K562 (cell line): ENCODE measurements at regions not wholly inside any gene's neighbourhood (a gene's known extent, or its start where the extent isn't known, plus 50 kb on each side); places are given as distances from the start of the nearest gene placed in this dataset.

Experiments
- ATAC-seq: fragments of 200-7000 bp; cut with Tn5 transposase; 3 replicates; pipeline ENCODE4 v1.9.1; 2020; ENCODE audit warnings: moderate library complexity
- BruUV-seq: library from RNA; stranded (reverse); fragments of 400-500 nt; replicated peaks from 2 replicates; lab custom pipeline; 2021; lab: Mats Ljungman, UMichigan
- CTCF ChIA-PET: fragments of 300-600 bp; formaldehyde crosslinking; extraction: SDS; loops from one replicate; lab custom pipeline; 2021; ENCODE audit warnings: low intra/inter-chr PET ratio; lab: Yijun Ruan, JAX
- POLR2A ChIA-PET: fragments of 300-600, 350-650 bp; sonication (Branson Sonifier 250); formaldehyde crosslinking; extraction: SDS; loops from one replicate; lab custom pipeline; 2021; ENCODE audit warnings: antibody characterized with exemption, inconsistent platforms; lab: Yijun Ruan, JAX
- DNase-seq, 4 experiments: peaks; one replicate each; pipeline versions ENCODE4 v3.0.0 to v3.0.0-alpha.2; 2011 to 2018; ENCODE audit warnings: low spot score in 3 of 4, mixed read lengths in 3 of 4; ENCODE audit errors: extremely low read depth in 1 of 4
- FAIRE-seq: peaks from 2 replicates; lab custom pipeline; 2011; peaks lifted over from hg19 to GRCh38; lab: Jason Lieb, UNC
- H2AFZ ChIP-seq: 2 replicates; pipeline ENCODE4 v1.6.0; 2011; ENCODE audit warnings: low read depth, low read length, control low read depth, inconsistent platforms
- H3K27ac ChIP-seq: fragments of 200-600 bp; 3 replicates; pipeline ENCODE4 v1.8.0; 2011; ENCODE audit warnings: low read depth, mild to moderate bottlenecking, control low read depth, inconsistent platforms, low read length, moderate library complexity, mixed read lengths; ENCODE audit errors: extremely low read depth
- H3K27me3 ChIP-seq, 2 experiments: fragments of 300-600 bp in 1 of 2; 2 replicates in 1 of 2; 3 replicates in 1 of 2; pipeline versions ENCODE4 v1.6.0 to v1.8.0; 2011; ENCODE audit warnings: inconsistent platforms in 2 of 2, low read length in 2 of 2, mild to moderate bottlenecking in 1 of 2, mixed read lengths in 1 of 2, moderate library complexity in 1 of 2; ENCODE audit not compliant: control insufficient read depth in 2 of 2, insufficient read depth in 2 of 2
- H3K36me3 ChIP-seq: fragments of 300-600 bp; 3 replicates; pipeline ENCODE4 v1.8.0; 2011; ENCODE audit warnings: mild to moderate bottlenecking, low read length, inconsistent platforms; ENCODE audit not compliant: control insufficient read depth, insufficient read depth
- H3K4me1 ChIP-seq, 2 experiments: fragments of 200-600 bp in 1 of 2; replicated peaks in 1 of 2; 2 replicates in 1 of 2; 3 replicates in 1 of 2; pipeline versions ENCODE4 v1.5.1 to v1.8.0; 2011; ENCODE audit warnings: inconsistent platforms in 2 of 2, low read length in 2 of 2, mild to moderate bottlenecking in 1 of 2, mixed read lengths in 1 of 2, moderate library complexity in 1 of 2; ENCODE audit not compliant: control insufficient read depth in 2 of 2, insufficient read depth in 2 of 2
- H3K4me2 ChIP-seq: 2 replicates; pipeline ENCODE4 v1.6.1; 2011; ENCODE audit warnings: low read length, control low read depth, inconsistent platforms, mixed read lengths; ENCODE audit not compliant: insufficient read depth
- H3K4me3 ChIP-seq: fragments of 200-600 bp; sonication (generic), shearing (Covaris generic); 2 replicates; pipeline ENCODE4 v1.5.1; 2016; ENCODE audit warnings: control low read depth, inconsistent platforms
- H3K79me2 ChIP-seq: fragments of 200-600 bp; 3 replicates; pipeline ENCODE4 v1.8.0; 2011; ENCODE audit warnings: low read length, inconsistent platforms; ENCODE audit not compliant: control insufficient read depth, insufficient read depth
- H3K9ac ChIP-seq, 2 experiments: 2 replicates each; pipeline versions ENCODE4 v1.6.0 to v1.6.1; 2011; ENCODE audit warnings: low read depth in 2 of 2, low read length in 2 of 2, control low read depth in 1 of 2, inconsistent platforms in 1 of 2, mild to moderate bottlenecking in 1 of 2, mixed read lengths in 1 of 2; ENCODE audit not compliant: insufficient read depth in 1 of 2
- H3K9me1 ChIP-seq: one replicate; pipeline ENCODE4 v1.6.0; 2011; ENCODE audit warnings: inconsistent platforms, mild to moderate bottlenecking, low read length, moderate library complexity; ENCODE audit not compliant: control insufficient read depth, insufficient read depth
- H3K9me3 ChIP-seq: replicated peaks from 2 replicates; pipeline ENCODE4 v1.5.1; 2011; ENCODE audit warnings: low read depth, low read length, inconsistent platforms; ENCODE audit not compliant: control insufficient read depth, insufficient read depth
- H4K20me1 ChIP-seq: replicated peaks from 2 replicates; pipeline ENCODE4 v1.6.1; 2011; ENCODE audit warnings: low read length, inconsistent platforms, mixed read lengths; ENCODE audit not compliant: control insufficient read depth, insufficient read depth
- ATF1 ChIP-seq, 2 experiments: fragments of 450-650 bp in 1 of 2; IDR thresholded peaks; 2 replicates each; pipeline ENCODE4 v1.6.1; 2016; ENCODE audit warnings: missing compliant biosample characterization in 1 of 2, missing genetic modification characterization in 1 of 2
- BDP1 ChIP-seq: IDR thresholded peaks from 3 replicates; pipeline ENCODE4 v1.6.1; 2011; ENCODE audit not compliant: insufficient read length, insufficient read depth
- CXXC5 ChIP-seq: fragments of 250-450 bp; sonication (Bioruptor Pico); IDR thresholded peaks from 2 replicates; pipeline ENCODE4 v1.8.0; 2022; ENCODE audit warnings: inconsistent platforms, mild to moderate bottlenecking, moderate library complexity
- L3MBTL2 ChIP-seq: fragments of 450-650 bp; IDR thresholded peaks from 2 replicates; pipeline ENCODE4 v1.6.1; 2016; ENCODE audit warnings: mild to moderate bottlenecking, moderate library complexity
- MYC ChIP-seq, 2 experiments: fragments of 250-450 bp in 1 of 2; sonication (Bioruptor Pico) in 1 of 2; IDR thresholded peaks; 2 replicates each; pipeline versions ENCODE4 v1.5.1 to v1.6.1; 2012 to 2021; ENCODE audit warnings: low read depth in 2 of 2, borderline replicate concordance in 1 of 2, improper control_type of control experiment in 1 of 2, low read length in 1 of 2, mild to moderate bottlenecking in 1 of 2, moderate library complexity in 1 of 2
- NELFE ChIP-seq: IDR thresholded peaks from 2 replicates; pipeline ENCODE4 v1.6.1; 2011; ENCODE audit warnings: mild to moderate bottlenecking; ENCODE audit not compliant: insufficient read depth, insufficient read length
- NFXL1 ChIP-seq: fragments of 450-650 bp; formaldehyde crosslinking; IDR thresholded peaks from 2 replicates; pipeline ENCODE4 v1.4.0; 2021; ENCODE audit warnings: mild to moderate bottlenecking
- PML ChIP-seq: IDR thresholded peaks from 2 replicates; pipeline ENCODE4 v1.6.1; 2012; ENCODE audit warnings: low read length, inconsistent platforms
- ZNF124 ChIP-seq: sonication (generic); formaldehyde crosslinking; IDR thresholded peaks from 2 replicates; pipeline ENCODE4 v1.8.1; 2022; ENCODE audit warnings: missing genetic modification reagents
- ZNF239 ChIP-seq: fragments of 250-450 bp; sonication (Bioruptor Pico); IDR thresholded peaks from 2 replicates; pipeline ENCODE4 v1.4.0; 2020; ENCODE audit warnings: mild to moderate bottlenecking
- ZNF695 ChIP-seq: fragments of 450-650 bp; formaldehyde crosslinking; IDR thresholded peaks from 2 replicates; pipeline ENCODE4 v1.4.0; 2020; ENCODE audit warnings: mild to moderate bottlenecking, moderate library complexity
- ZNF778 ChIP-seq: fragments of 450-650 bp; formaldehyde crosslinking; IDR thresholded peaks from 2 replicates; pipeline ENCODE4 v1.4.0; 2020; ENCODE audit warnings: mild to moderate bottlenecking, moderate library complexity
- WGBS: fragments of 100-300 bp; shearing (Covaris generic); methylation state at CpG from one replicate; pipeline ENCODE4 v1.1.6; 2016; ENCODE audit warnings: low coverage, mixed read lengths; ENCODE audit not compliant: insufficient coverage; ENCODE audit errors: missing lambda C conversion rate; 5-methylcytosine and 5-hydroxymethylcytosine counted together
- in situ Hi-C: fragments of 300-500 bp; cut with MboI; formaldehyde crosslinking; loops from 4 replicates; pipeline ENCODE4 v1.15.0; 2018; ENCODE audit warnings: inconsistent platforms, mixed read lengths
- intact Hi-C: fragments of 100-400 bp; cut with micrococcal nuclease; formaldehyde crosslinking; loops from 2 replicates; pipeline ENCODE4 v1.14.2; 2022
- TF ChIP-seq, protein P1 (sequence below): sonication (generic); formaldehyde crosslinking; IDR thresholded peaks from 2 replicates; pipeline ENCODE4 v1.8.0; 2022; ENCODE audit warnings: missing genetic modification reagents, mild to moderate bottlenecking, moderate library complexity, borderline replicate concordance

DNA sequence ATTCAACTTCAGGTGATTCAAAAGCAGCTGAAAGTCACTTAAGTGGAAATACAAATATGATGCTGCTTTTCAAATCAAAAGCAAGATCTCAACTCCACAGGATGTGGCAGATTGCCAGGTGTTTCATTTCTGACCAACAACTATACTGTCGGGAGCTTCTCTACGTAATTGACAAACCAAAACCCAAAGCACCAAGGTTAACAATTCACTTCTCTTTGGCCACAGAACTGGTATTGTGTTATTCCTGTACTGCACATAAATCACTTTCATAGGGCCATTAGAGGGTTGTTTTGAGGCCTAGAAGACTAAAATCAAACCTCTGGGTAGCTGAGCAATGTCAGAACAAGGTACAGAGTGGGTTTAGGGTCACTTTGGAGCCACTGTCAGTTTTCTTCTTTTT, 169.7 kb downstream of the HAO1 start:
- H3K9me1 ChIP-seq: no peaks in the 10 kb centered on the region
- no peaks in the 10 kb centered on the region for H3K36me3 ChIP-seq
- no peak overlapping the region for H3K9ac ChIP-seq
- H3K79me2 ChIP-seq: no peaks in the 10 kb centered on the region
- DNase-seq: no peak
- in situ Hi-C loops: no loop called here
- ChIA-PET CTCF (no interaction called here), POLR2A (no interaction called here)
- no peak for FAIRE-seq
- no peaks in the 10 kb centered on the region for H3K9me3 ChIP-seq
- H3K4me3 ChIP-seq: no peak overlapping the region
- no peak overlapping the region for H3K27ac ChIP-seq
- H4K20me1 ChIP-seq: no peaks in the 10 kb centered on the region
- TF ChIP-seq L3MBTL2 (no peak), BDP1 (no peak), MYC (IDR thresholded peaks at IDR 0.05; ENCODE audit: low read depth, low read length) (no peak), MYC (CRISPR knock-in tag; IDR thresholded peaks at IDR 0.05; ENCODE audit: borderline replicate concordance, low read depth) (no peak), NFXL1 (CRISPR knock-in tag) (no peak), ZNF124 (no peak), ZNF239 (CRISPR knock-in tag) (no peak), ATF1 (CRISPR knock-in tag; IDR thresholded peaks at IDR 0.05) (no peak), ATF1 (tag; IDR thresholded peaks at IDR 0.05) (no peak), CXXC5 (CRISPR knock-in tag) (no peak), NELFE (no peak), PML (no peak), ZNF695 (CRISPR knock-in tag) (no peak), ZNF778 (no peak)
- TF ChIP-seq, protein P1, sequence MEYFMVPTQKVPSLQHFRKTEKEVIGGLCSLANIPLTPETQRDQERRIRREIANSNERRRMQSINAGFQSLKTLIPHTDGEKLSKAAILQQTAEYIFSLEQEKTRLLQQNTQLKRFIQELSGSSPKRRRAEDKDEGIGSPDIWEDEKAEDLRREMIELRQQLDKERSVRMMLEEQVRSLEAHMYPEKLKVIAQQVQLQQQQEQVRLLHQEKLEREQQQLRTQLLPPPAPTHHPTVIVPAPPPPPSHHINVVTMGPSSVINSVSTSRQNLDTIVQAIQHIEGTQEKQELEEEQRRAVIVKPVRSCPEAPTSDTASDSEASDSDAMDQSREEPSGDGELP (CRISPR knock-in tag): no peak
- TF ChIP-seq, all 486 proteins: peak for 0
- no peak for ATAC-seq
- H3K4me1 ChIP-seq: no peaks in the 10 kb centered on the region
- H2AFZ ChIP-seq: no peak overlapping the region
- intact Hi-C loops: no loop called here
- H3K4me2 ChIP-seq: no peak overlapping the region
- H3K27me3 ChIP-seq: no peaks in the 10 kb centered on the region
- WGBS: 0% methylated on average over 2 of the region's 2 CpGs
- no TSS peak for BruUV-seq
